RPMI8226 (cell line): ENCODE measurements at regions not wholly inside any gene's neighbourhood (a gene's known extent, or its start where the extent isn't known, plus 50 kb on each side); places are given as distances from the start of the nearest gene placed in this dataset.

Source experiments
- DNase-seq: peaks from one replicate; pipeline ENCODE4 v3.0.0-alpha.2; 2015

GRCh38 chrX:149992918-149993317 is 54.6 kb upstream of the EOLA2 start:
- DNase-seq: no peak

GRCh38 chrX:149993989-149994388 is 55.7 kb upstream of the EOLA2 start:
- no peak for DNase-seq

DNA sequence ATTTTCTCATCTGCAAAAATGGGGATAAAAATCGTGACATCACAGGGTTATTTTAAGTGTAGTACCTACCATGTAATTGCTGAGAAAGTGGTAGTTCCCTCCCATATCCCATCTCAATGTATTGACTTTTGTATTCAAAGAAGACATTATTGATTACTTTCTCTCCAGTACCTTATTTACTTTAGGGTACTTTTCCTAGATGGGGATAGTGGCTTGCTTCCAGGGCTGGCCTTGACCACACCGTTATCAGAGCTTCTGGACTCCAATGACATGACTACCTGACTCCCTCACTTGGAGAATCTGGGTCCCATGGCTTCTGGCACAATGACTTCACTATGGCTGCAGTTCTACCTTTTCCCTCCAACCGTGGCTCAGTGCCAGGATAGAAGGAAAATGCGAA is 58.2 kb upstream of the EOLA2 start:
- DNase-seq: no peak

- DNase-seq: no peak
These were observed 66.7 kb upstream of the EOLA2 start for GRCh38 chrX:150005027-150005426.

GRCh38 chrX:150007356-150007755 is 69.1 kb upstream of the EOLA2 start:
- no peak for DNase-seq

DNA sequence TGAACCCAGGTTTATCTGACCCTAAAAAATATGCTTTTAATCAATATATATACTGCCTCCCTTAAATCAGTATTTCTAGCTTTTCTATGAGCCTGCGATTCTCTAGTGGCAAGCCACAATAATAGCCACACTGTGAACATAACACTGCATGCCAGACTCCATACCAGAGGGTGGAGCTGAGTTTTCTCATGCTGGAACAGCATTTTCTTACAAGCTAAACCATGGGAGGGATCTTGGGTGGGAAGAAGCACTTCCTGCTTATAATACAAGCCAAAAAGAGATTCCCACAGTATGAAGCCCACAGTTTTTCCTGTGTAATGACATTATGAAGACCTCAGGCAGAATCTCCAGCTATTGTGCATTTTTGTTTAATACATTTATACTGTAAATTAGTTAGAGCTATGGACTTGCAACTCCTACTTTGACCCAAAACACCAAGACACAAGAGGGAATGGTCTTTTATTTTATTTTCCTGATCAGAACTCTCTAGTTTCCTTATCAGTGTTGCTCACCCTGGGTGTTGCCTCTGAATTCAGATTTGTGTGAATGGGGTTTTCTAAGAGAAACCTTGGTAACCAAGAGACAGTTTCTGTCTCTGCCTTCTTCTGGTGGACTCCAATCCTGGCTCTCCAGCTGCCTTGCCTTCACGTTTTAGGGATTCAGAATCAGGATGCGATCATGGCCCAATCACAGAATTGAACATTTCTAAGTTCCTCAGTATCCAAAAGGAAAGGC is 74.5 kb upstream of the EOLA2 start:
- no peak for DNase-seq

DNA sequence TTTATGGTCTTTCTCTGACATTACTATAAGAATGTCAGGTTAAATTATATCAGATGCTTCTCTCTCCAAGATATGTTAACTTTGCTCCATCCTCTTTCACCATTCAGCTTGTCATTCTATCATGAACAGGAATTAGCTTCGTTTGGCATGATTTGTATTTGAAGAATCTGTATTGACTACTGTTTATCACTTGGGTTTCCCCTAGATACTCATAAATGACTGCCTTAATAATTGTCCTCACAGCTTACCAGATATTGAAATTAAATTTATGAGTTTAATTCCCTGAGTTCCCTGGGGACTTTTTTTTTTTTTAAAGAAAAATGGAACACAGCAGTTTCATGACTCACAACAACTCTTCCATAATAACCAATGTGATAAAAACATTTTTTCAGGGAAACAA is 76.2 kb upstream of the EOLA2 start:
- DNase-seq: no peak

DNA sequence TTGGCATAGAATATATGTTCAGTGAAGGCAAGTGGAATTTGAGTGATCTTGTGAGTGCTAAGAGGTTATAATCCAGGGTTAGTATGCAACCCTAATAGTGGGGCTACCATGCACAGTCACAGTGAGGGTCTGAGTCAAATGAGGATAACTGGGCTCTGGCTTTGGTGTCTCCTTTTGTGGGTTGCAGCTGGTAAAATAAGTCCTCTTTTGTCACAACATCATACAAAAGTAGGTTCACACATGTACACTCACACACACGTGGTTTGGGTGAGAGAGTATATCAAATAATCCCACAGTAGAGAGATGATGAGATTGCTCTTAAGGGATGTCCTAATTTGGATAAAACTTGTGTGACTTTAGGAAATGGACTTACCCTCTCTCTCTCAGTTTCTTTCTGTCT is 79.6 kb upstream of the EOLA2 start:
- DNase-seq: no peak

DNA sequence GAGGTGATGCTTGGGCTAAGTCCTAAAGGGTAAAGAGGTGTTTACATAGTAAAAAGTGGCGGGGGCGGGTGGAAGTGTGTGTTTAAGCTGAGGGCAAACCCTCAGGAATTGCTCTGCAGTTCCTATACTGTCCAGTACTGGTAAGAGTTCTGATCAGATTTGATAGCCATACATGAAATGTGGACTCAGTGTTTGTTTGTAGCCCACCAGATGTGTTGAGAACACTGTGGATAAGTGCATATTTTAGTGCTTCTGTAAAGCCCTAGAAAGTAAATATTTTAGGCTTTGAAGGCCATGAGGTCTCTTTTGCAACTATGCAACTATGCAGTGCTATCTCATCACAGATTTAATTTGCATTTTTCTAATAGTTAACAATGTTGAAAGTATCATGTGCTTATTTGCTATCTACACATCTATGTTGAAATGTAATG is 80.7 kb upstream of the EOLA2 start:
- no peak for DNase-seq

GRCh38 chrX:150028692-150029091 is 90.4 kb upstream of the EOLA2 start:
- DNase-seq: no peak

DNA sequence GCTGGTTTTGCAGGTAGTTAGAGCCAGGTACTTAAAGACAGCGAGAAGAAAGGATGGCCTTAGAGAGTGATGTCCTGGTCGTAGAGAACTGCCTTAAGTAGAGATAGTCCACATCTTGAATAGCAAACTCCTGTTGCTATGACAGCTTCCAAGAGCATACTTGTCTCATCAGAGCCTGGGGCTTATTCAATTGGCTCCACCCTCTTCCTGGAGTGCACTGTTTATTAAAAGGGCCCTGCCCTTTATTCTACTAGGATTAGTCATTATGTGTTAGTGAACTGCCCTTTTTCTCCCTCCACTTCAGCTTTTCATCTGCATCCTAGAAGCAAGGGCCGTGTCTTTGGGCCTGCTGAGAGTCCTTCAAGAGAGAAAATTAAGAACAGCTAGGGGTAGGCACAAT is 94.5 kb upstream of the EOLA2 start:
- no peak for DNase-seq

DNA sequence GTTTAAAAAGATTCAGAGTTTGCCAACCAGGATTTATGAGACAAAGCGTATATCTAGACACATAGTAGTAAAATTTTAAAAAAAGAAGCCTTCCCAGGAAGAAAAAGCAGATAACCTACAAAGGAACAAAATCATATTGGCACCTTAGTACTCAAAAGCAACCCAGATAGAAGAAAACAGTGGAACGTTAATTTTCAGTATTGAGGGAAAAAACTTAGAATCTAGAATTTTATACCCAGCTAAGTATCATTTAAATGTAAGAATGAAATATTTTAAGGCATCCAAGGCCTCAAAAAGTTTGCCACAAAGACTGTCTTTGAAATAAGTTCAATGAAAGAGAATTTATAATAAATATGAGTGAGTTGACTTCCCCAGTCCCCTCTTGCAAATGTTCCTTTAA is 96.5 kb upstream of the EOLA2 start:
- DNase-seq: no peak

DNA sequence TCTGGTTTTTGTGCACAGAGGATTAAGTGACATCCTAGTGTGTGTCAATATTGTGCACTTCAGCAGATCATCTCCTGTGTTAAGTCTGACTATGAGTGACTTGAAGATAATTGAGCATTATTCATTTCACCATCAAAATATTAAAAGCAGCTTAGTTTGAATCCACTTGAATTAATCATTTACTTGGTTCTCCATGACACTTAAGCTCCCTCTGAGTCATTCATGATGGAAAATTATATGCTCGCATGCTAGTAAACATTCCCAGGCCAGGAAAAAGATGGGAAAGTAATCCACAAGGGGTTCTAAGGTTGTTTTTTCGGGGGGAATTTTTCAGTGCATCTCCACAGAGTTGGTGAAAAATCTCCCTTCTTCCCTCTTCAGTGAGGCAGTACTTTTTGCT is 97.2 kb upstream of the EOLA2 start:
- DNase-seq: no peak

GRCh38 chrX:150036181-150036580 is 97.9 kb upstream of the EOLA2 start:
- no peak for DNase-seq

DNA sequence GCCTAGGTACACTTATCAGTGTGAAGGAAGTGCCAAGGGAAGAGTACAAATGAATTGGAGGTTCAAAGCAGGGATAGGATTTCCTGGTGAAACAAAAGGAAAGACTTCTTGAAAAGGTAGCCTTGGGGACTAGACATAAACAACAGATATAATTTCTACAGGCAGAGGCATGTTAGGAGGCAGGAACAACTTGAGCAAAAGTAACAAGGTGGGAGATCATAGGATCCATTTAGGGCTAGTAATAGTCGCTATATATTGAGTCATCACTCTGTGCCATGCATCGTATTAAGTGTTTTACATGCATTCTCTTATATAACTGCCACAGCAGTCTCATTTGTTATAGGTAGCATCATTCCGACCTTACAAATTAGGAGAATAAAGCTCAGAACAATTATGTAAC is 98.3 kb upstream of the EOLA2 start:
- DNase-seq: no peak

DNA sequence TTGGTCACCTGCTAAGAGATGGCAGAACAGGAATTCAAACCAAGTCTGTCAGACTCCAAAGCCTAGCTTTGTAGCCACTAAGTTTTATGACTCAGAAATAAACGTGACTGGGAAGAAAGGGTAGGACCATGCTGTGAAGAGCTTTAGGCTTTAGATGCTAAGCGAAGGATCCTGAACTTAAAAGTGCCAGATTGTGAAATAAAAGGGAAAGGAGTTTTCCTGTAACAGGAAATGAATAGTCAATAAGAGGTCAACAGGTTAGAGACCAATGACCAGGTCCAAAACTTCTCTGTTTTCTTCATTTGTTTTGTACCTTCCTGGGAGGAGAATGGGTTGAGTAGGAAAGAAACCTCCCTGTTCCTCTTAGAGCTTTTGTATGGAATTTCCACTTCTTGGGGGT is 98.8 kb upstream of the EOLA2 start:
- no peak for DNase-seq

- no peak for DNase-seq
These were observed 100.0 kb upstream of the EOLA2 start for GRCh38 chrX:150038315-150038714.

DNA sequence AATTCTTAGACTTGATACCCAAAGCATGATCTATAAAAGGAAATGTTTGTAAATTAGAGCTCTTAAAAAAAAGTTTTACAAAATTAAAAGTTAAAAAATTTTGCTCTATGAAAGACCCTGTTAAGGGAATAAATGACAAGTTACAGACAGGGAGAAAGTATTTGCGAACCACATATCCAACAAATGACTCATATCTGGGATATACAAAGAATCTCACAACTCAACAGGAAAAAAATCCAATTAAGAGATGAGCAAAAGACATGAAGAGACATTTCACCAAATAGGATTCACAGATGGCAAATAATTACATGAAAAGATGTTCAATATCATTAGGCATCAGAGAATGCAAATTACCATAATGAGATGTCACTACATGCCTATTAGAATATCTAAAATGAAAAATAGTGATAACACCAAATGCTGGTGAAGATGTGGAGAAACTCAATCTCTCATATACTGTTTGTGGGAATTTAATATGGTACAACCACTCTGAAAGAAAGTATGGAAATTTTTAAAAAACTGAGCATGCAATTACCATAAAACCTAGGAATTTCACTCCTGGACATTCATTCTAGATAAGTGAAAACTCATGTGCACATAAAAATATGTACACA is 100.8 kb upstream of the EOLA2 start:
- DNase-seq: no peak

- no peak for DNase-seq
These were observed 102.9 kb upstream of the EOLA2 start for GRCh38 chrX:150041208-150041607.

GRCh38 chrX:150044556-150044955 is 106.3 kb upstream of the EOLA2 start:
- no peak for DNase-seq

- no peak for DNase-seq
These were observed 109.5 kb upstream of the EOLA2 start for GRCh38 chrX:150047818-150048217.

DNA sequence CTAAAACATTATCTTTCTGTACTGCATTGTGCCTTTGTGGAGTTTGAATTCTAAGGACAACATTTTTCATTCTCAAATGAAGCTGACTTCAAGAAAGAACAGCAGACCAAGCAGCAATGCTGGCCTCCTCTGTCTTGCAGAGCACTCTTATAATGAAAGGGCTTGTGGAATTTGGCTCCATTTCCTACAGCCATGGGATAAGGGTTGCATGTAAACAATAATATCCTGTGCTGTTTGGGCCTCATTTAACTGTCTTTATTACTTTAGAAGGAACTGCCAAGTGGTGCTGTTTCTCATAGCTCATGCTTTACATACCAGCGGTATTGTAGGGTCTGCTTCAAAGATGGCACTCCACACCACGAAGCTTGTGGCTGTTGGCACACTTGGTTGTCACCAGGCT is 111.4 kb upstream of the EOLA2 start:
- no peak for DNase-seq

DNA sequence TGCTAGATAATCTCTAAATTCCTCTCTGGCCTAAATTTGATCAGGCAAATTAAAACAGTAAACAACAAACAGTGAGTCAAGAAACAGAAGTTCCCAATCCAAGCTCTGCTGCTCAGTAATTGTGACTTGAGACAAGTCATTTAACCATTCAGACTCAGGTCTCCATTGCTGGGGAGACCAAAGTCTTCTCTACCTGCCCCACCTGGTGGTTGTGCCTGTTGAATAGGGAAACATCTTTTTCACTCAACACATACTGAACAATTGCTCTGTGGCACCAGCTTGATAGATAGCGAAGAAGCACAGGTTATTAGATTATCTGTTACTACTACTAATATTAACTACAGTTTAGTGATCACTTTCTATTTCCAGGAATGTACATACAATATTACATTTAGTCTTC is 112.1 kb upstream of the EOLA2 start:
- DNase-seq: no peak

DNA sequence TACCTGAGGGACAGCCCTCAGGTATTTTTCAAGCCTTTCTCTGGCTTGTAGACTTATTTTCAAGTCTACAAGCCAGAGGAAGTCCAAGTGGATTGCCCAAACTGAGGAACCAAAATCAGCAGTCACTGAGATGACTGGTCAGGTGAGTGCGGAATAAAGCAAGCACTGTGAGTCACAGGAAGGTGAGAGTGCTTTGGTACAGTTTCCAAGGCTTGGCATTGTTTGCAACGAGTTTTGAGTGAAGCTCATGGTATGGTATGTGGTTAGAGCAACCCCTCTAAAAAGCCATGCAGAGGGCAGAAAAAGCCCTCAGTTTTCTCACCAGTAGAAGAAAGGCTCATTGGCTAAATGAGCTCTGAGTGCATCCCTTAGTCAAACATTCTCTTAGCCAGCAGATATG is 112.8 kb upstream of the EOLA2 start:
- DNase-seq: no peak

- no peak for DNase-seq
These were observed 113.9 kb upstream of the EOLA2 start for GRCh38 chrX:150052226-150052625.
